Peyer's patch (tissue), 4 donors: ENCODE measurements at regions not wholly inside any gene's neighbourhood (a gene's known extent, or its start where the extent isn't known, plus 50 kb on each side); places are given as distances from the start of the nearest gene placed in this dataset.

ENCODE experiments used
- CTCF ChIP-seq, 6 experiments: fragments of 450-650 bp in 4 of 6; fragments of 200-600 bp in 2 of 6; sonication (generic) in 1 of 6; IDR thresholded peaks; one replicate each; pipeline ENCODE4 v1.5.1; 2017 to 2019; ENCODE audit warnings: antibody characterized with exemption in 6 of 6, mild to moderate bottlenecking in 3 of 6, moderate library complexity in 1 of 6
- POLR2A ChIP-seq, 2 donors: fragments of 450-650 bp; IDR thresholded peaks; one replicate each; pipeline ENCODE4 v1.5.1; 2017; ENCODE audit warnings: antibody characterized with exemption in 2 of 2, mild to moderate bottlenecking in 2 of 2, moderate library complexity in 2 of 2

GRCh38 chr4:95980877-95981360 lies 141.0 kb downstream of the PDHA2 start:
- TF ChIP-seq POLR2A (IDR thresholded peaks at IDR 0.05): no peak
- no peak for TF ChIP-seq CTCF (IDR thresholded peaks at IDR 0.05)
